ENCODE measurements at regions not wholly inside any gene's neighbourhood (a gene's known extent, or its start where the extent isn't known, plus 50 kb on each side); places are given as distances from the start of the nearest gene placed in this dataset.

DNA sequence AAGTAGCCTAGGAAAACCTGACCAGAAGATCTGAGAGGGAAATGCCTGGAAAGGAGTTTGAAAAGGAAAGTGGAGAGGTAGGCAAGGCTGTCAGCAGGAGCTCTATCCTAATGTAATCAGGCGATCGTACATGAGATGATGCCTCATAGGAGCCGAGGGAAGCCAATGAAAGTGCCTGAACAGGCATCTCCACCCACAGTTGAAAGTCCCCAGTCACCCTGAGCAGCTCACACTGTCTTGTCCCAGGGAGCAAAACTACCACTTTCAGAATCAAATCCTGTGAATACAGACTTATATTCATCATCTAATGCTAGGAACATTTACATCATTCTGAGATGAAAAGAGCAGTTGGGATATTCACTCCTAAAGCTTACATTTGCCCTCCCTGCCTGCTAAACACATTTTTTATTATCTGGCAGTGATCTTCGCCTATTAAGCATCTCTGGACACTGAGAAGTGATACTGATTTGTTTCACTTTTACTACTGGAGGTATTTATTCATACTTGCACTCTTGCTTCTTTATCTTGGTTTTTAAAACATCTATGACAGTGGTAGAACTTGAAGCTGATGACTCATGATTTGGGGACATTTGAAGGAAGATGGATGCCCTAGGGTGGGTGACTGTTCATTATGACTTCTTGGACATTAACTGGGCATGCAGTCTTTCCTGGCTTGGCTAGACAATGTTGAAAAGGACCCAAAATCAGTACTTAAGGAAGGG is 221.6 kb downstream of the SEC16B start:
- in situ Hi-C loops (cut with MboI; ENCODE audit: low pct_unique_long_range_greater_than_20kb, low sequenced_read_pairs): no loop called here
- DNase-seq: no peak

DNA sequence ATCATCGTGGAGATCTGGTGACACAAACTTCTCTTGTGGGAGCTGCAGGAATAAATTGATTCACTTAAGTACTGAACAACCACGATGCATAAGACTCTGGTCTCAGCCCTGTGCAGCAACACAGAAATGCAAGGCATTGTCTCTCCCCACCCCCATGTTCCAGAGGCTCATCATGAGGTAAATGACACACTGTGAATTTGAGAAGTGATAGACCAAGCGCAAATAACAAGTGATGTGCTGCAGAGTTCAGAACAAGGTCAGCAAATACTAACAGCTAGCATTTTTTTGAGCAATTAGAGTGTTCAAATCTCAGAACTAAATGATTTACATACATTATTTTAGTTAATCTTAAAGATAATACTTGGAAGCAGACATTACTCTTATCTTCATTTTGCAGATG is 223.7 kb downstream of the SEC16B start:
- in situ Hi-C loops (cut with MboI; ENCODE audit: low pct_unique_long_range_greater_than_20kb, low sequenced_read_pairs): no loop called here
- no peak for DNase-seq

DNA sequence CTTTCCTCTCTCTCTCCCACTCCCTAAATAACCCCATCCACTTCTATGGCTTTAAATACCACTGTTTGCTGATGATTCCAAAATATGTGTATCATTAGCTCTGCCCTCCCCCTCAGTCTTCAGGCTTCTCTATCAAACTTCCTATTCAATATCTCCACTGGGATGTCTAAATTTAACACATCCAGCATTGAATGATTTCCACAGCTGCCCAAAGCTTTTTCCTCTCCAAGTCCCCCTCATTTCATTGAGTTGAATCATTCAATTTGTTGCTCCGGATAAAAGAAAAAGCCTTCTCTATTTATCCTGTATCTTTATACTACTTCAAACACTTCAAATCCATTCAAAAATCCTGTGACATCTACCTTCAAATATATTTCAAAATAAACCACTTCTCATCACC is 225.0 kb downstream of the SEC16B start:
- in situ Hi-C loops (cut with MboI; ENCODE audit: low pct_unique_long_range_greater_than_20kb, low sequenced_read_pairs): no loop called here

DNA sequence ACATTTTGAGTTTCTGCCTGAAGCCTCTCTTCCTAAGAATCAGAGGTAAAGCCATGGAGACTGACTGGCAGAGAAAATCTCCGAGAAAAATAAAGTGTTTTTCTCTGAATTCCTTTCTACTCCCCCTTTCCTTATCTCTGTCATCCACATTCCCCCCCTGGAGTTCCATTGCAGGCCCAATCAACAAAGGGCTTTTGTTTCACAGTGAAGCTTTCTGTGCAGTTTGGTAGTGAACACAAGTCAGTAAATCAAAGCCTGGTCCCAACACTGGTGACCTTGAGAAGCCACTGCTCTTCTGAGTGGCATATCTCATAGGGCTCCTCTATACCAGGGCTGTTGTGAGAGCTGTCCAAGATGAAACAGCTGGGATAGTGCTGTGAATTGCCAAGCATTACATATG is 228.4 kb downstream of the SEC16B start:
- no peak for DNase-seq
- in situ Hi-C loops (cut with MboI; ENCODE audit: low pct_unique_long_range_greater_than_20kb, low sequenced_read_pairs): no loop called here

More for the DNA sequence above, 225.0 kb downstream of the SEC16B start:
- DNase-seq: no peak

DNA sequence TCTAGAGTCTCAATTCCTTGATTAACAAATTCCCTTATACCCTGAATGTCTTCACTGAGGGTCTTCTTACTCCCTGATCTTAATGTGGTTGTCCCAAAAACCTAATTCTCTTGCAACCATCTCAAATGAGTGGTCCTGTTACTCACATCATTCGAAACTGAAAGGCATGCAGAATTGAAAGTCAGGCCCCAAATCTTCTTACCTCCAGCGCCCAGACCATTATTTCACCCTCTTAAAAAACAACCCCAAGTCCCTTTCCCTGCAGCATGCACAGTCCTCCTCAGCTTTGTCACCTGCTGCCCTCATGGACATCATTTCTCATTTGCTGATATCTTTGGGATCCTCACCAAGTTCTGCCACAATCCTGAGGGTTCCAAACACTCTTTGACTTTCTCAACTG is 230.1 kb downstream of the SEC16B start:
- DNase-seq: no peak
- in situ Hi-C loops (cut with MboI; ENCODE audit: low pct_unique_long_range_greater_than_20kb, low sequenced_read_pairs): no loop called here

DNA sequence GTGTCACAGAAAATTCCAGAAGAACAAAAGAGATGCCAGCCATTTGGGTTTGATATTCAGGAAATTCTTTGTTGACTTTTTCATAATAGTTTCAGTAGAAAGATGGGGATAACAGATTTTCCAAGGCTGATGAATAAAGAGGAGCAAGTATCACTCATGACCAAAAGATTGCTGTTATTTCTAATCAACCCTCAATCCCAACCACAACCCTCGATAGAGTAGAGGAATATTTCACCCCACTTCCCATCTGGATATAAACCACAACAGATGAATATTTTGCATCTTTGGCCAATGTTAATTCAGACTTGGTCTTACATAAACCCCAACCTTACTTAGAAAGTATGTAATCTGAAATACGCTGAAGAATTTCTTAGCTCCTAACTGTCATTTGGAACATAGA is 232.4 kb downstream of the SEC16B start:
- in situ Hi-C loops (cut with MboI; ENCODE audit: low pct_unique_long_range_greater_than_20kb, low sequenced_read_pairs): no loop called here

DNA sequence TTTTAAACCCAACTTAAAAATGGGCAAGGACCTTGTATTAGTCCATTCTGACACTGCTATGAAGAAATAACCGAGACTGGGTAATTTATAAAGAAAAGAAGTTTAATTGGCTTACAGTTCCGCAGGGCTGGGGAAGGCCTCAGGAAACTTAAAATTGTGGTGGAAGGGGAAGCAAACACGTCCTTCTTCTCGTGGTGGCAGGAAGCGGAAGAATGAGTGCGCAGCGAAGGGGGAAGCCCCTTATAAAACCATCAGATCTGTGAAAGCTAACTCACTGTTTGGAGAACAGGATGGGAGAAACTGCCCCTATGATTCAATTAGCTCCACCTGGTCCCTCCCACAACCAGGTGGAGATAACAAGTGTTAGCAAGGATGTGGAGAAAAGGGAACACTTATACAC is 237.7 kb downstream of the SEC16B start:
- in situ Hi-C loops (cut with MboI; ENCODE audit: low pct_unique_long_range_greater_than_20kb, low sequenced_read_pairs): no loop called here

More for the DNA sequence above, 232.4 kb downstream of the SEC16B start:
- no peak for DNase-seq

DNA sequence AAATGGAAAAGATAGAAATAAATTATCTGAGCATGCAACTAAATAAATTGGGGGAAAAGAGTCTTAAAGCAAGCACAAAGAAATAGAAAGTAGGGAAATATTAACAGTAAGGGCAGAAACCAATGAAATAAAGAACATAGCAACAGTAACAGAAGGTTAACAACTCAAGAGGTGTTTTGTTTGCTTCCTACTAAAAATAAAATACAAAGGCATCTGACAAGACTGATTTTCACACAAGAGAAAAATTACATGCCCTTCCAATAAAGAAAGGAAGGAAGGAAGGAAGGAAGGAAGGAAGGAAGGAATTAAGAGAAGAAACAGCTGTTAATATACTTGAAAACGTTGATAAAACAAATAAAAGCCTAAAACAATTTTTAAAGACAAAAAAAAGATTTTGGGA is 240.2 kb downstream of the SEC16B start:
- DNase-seq: no peak
- in situ Hi-C loops (cut with MboI; ENCODE audit: low pct_unique_long_range_greater_than_20kb, low sequenced_read_pairs): no loop called here

More for the DNA sequence above, 237.7 kb downstream of the SEC16B start:
- DNase-seq: no peak

DNA sequence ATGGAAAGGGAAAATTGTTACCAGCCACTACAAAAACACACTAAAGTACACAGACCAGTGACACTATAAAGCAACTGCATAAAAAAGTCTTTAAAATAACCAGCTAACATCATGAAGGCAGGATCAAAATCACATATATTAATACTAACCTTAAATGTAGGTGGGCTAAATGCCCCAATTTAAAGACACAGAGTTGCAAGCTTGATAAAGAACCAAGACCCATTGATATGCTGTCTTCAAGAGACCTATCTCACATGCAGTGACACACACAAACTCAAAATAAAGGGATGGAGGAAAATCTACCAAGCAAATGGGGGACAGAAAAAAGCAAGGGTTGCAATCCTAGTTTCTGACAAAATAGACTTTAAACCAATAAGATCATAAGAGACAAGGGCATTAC is 246.3 kb downstream of the SEC16B start:
- DNase-seq: no peak

DNA sequence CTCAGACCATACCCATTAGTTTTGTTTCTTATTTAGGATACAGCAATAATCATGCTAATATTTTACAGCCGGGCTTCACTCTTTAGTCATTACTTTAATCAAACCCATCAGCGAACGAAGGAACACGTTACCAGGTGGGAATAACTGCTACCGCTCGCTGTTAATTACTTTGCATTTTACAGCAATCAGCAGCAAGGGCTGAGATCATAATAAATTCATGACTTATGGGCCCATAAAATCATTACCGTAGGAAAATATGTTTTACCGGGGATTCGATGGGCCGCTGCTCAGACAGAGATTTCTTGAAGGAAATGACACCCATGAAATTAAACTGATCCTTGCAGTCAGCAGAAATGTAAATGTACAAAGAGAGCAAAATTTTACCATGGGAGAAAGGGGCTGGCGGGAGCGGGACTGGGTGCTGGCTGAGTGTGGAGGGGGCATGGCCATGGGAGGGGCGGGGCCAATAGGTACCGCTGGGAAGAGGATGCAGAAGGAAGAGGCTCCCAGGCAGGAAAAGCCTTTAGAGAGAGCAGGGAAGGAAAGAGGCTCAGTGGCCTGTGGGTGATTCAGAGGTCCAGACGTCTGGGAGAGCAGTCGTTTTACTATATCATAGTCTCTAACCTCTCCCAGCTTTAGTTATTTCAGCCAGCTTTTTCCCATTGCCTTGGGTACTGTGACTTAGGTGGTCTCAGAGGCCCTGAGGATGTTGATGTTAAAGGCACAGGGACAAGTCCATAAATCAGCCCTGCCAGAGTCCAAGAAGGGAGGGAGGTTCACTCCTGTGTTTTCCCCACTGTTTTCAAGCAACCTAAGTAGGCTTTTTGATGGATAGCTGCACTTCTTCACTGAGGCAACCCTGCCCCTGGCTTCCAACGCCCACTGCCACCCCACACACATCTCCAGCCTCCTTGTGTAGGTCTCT is 258.9 kb downstream of the SEC16B start:
- in situ Hi-C loops (cut with MboI; ENCODE audit: low pct_unique_long_range_greater_than_20kb, low sequenced_read_pairs): no loop called here

More for the DNA sequence above, 246.3 kb downstream of the SEC16B start:
- in situ Hi-C loops (cut with MboI; ENCODE audit: low pct_unique_long_range_greater_than_20kb, low sequenced_read_pairs): no loop called here

DNA sequence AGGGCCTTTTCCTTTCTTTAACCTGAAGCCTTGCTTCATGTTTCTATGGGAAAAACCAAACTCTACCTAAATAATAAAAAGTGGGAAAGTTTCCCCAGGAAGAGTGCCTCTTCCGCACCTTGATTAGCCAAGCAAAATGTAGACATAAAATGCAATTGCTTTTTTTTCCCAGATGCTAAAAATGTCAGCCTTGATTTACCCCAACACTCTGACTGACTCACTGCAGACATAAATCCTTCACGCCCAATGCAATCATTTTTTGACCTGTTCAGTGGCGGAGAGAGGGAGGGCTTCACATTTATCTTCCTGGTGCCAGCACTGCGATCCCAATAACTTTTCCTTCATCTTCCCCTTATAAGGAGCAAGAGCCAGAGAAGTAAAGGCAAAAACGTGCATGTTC is 261.5 kb downstream of the SEC16B start:
- in situ Hi-C loops (cut with MboI; ENCODE audit: low pct_unique_long_range_greater_than_20kb, low sequenced_read_pairs): no loop called here

More for the DNA sequence above, 258.9 kb downstream of the SEC16B start:
- no peak for DNase-seq

DNA sequence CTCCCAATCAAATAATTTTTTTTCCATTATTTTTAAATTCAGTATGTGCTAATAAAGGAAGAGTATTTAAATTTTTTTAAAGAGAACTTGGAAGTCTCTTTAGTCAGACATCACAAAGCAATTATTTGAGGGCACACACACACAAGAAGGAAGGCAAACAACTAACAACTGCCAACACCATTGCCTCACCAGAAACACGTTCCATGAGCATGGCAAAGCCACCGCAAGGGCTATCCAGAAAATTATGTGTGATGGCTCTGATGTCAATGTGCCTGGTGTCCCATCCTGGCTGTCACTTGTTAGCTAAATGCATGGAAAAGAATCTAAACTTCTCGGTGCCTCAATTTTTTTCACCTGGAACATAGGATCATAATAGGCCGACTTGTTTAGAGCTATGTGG is 262.9 kb downstream of the SEC16B start:
- in situ Hi-C loops (cut with MboI; ENCODE audit: low pct_unique_long_range_greater_than_20kb, low sequenced_read_pairs): no loop called here
- DNase-seq: no peak

More for the DNA sequence above, 261.5 kb downstream of the SEC16B start:
- no peak for DNase-seq

DNA sequence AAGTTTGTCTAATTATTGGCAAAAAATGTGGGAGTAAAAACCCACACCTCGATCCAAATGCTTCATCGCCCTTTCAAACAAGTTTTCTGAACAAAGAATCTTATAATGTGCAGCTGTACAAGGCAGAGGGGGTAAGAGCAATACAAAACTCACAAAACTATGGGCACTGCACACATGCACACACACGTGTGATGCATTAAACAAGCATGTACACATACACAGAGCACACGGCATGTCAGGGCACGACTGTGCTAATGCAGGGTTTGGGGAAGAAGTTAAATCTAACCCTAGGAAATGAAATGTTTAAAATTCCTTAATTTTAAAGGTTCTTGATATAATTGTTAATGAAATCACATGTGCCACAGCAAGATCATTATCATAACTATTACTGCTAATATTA is 264.0 kb downstream of the SEC16B start:
- in situ Hi-C loops (cut with MboI; ENCODE audit: low pct_unique_long_range_greater_than_20kb, low sequenced_read_pairs): no loop called here
- DNase-seq: no peak

DNA sequence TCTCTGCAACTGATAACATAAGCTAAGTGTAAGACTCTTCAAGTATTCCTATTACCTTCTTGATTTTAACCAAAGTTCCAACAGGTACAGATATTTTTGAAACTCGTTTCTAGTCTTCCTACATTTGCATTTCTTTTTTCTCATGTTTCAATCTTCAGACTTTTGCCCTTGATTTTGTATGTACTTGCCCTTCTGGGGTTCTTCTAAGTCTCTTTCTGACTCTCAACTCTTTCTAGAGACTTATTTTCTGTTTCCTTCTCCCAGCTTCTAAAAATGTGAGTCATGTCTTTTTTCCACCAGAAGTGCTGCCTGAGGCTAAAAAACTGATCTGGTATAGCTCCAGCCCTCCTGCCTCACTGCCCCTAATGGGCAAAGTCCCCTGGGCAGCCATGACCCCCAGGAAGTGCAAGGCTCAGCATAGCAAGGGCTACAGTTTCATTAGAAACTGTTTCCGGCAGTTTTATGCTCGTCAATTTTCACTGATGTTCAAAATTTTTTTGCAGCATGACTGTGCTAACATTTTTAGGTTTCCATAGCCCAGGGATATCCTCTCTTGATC is 265.9 kb downstream of the SEC16B start:
- in situ Hi-C loops (cut with MboI; ENCODE audit: low pct_unique_long_range_greater_than_20kb, low sequenced_read_pairs): no loop called here
- DNase-seq: no peak

DNA sequence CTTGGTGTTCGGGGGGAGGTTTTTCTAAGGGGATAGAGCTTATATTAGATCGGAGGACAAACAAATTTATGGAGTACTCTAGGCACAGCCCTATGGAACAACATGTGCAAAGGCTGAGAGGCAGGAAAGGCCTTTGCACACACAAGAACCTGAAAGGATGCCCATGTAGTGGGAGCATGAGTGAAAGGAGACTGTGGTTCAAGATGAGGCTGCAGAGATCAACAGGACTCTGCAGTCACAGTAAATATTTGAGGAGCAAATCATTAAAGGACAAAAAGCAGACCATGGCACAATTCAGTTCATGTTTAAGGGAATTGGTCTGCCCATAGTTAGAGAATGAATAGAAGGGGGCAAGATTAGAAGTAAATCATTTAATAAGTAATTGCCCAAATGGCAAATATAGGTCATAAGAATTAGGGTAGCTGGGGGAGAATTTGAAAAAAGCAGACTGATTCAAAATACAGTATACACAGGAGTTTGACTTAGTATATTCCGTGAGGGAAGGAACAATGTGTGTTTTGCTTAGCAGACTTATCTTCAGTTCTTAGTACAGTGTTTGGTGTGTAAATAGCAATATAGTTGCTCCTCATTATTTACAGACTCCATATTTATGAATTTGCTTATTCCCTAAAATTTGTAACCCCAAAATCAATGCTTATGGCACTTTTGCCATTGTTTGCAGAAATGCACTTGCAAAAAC is 268.1 kb downstream of the SEC16B start:
- DNase-seq: no peak
- in situ Hi-C loops (cut with MboI; ENCODE audit: low pct_unique_long_range_greater_than_20kb, low sequenced_read_pairs): no loop called here

DNA sequence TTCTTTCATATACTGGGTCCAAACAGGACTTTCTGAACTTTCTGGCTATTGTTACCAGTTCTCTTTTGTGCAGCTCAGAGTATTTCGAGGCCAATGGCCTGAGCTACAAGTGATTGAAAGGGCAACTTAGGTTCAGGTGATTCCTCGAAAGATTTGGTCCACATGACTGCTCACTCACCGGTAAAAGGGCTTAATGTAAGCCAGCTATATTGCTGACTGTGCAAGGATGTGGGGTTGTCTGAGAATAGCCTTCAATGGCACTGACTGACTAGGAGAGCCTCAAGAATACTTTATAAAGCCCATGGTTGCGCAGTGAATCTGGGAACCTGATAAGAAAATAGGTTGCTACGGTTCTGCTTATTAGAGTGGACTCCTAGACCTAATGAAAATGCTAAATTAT is 269.0 kb downstream of the SEC16B start:
- in situ Hi-C loops (cut with MboI; ENCODE audit: low pct_unique_long_range_greater_than_20kb, low sequenced_read_pairs): no loop called here
- no peak for DNase-seq

DNA sequence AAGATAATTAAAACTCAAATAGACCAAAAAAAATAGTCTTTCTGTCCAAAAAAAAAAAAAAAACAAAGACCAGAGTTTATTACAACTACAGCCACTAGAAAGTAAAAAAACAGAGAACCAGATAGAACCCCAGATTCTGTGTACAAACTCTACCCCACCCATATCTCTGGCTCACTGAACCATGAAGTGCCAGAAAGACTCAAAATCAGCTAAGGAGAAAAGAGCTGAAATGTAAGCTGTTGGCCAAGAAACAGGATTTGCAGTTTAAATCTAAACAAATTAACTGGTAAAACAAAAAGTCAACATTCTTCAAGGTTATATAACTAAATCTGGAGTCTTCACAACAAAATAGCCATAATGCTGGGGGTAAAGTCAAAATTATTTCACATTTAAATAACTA is 278.9 kb downstream of the SEC16B start:
- no peak for DNase-seq
- in situ Hi-C loops (cut with MboI; ENCODE audit: low pct_unique_long_range_greater_than_20kb, low sequenced_read_pairs): no loop called here

DNA sequence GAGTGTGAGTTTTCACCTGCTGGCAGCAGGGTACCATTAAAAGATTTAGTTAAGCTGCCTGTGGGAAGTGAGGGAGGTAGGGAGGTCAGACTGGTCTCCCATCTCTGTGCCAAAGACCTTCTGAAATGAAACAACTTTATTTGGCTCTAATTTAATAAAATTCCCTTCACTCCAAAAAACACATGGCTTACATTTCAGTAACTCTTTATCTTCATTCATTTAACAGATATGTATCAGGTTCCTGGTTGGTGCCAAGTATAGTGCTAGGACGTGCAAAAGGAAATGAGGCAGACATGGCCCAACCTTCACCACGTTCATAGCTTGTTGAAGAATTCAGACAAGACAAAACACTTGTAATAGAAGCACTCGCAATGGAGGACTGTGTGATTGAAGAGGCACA is 282.3 kb downstream of the SEC16B start:
- DNase-seq: no peak
- in situ Hi-C loops (cut with MboI; ENCODE audit: low pct_unique_long_range_greater_than_20kb, low sequenced_read_pairs): no loop called here

DNA sequence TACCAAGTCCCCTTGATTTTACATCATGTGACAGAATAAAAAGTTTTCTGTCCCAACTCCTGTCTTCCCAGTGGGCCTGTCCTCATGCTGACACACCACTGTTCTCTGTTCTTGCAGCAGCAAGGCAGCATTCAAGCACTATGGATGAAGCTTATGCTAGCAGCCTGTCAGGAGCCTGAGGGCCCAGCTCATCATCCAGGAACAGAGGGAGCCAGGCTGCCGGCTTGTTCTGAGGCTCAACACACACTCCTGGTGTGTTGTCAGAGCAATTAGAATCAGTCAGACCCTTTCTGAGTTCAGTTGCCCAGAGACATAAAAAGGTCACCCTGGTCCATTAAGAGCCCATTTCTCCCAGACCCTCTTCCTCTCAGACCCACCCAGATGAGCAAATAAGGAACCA is 282.9 kb downstream of the SEC16B start:
- no peak for DNase-seq
- in situ Hi-C loops (cut with MboI; ENCODE audit: low pct_unique_long_range_greater_than_20kb, low sequenced_read_pairs): no loop called here

Data from KBM-7 (cell line).